GM23338 (cell line): ENCODE measurements at regions not wholly inside any gene's neighbourhood (a gene's known extent, or its start where the extent isn't known, plus 50 kb on each side); places are given as distances from the start of the nearest gene placed in this dataset.

Experiments
- ATAC-seq: fragments of 200-7000 bp; cut with Tn5 transposase; 3 replicates; pipeline ENCODE4 v1.9.1; 2020
- DNase-seq: peaks from one replicate; pipeline ENCODE4 v3.0.0-alpha.2; 2015; ENCODE audit warnings: low spot score
- H2AFZ ChIP-seq: fragments of 200-600 bp; sonication (generic); 2 replicates; pipeline ENCODE4 v1.8.0; 2016; ENCODE audit warnings: antibody characterized with exemption, mild to moderate bottlenecking, moderate library complexity
- H3F3A ChIP-seq: fragments of 200-600 bp; sonication (generic); replicated peaks from 2 replicates; pipeline ENCODE4 v1.8.0; 2017; ENCODE audit warnings: antibody characterized with exemption, mixed run types, low read depth
- H3K27ac ChIP-seq: fragments of 200-600 bp; sonication (generic); 2 replicates; pipeline ENCODE4 v1.6.1; 2016; ENCODE audit warnings: low read depth
- H3K27me3 ChIP-seq: fragments of 200-600 bp; sonication (generic); 2 replicates; pipeline ENCODE4 v1.8.0; 2016; ENCODE audit warnings: mild to moderate bottlenecking, mixed run types, moderate library complexity; ENCODE audit not compliant: insufficient read depth
- H3K36me3 ChIP-seq: fragments of 200-600 bp; sonication (generic); 2 replicates; pipeline ENCODE4 v1.8.0; 2016; ENCODE audit warnings: mild to moderate bottlenecking; ENCODE audit not compliant: insufficient read depth
- H3K4me1 ChIP-seq: fragments of 200-600 bp; sonication (generic); 2 replicates; pipeline ENCODE4 v1.8.0; 2016; ENCODE audit warnings: mild to moderate bottlenecking, moderate library complexity; ENCODE audit not compliant: insufficient read depth
- H3K4me2 ChIP-seq: fragments of 200-600 bp; sonication (generic); 2 replicates; pipeline ENCODE4 v1.7.1; 2017; ENCODE audit warnings: mixed run types
- H3K4me3 ChIP-seq: fragments of 200-600 bp; sonication (generic); 2 replicates; pipeline ENCODE4 v1.6.1; 2016; ENCODE audit warnings: mixed run types
- H3K79me2 ChIP-seq: fragments of 200-600 bp; sonication (generic); replicated peaks from 2 replicates; pipeline ENCODE4 v1.8.0; 2017; ENCODE audit warnings: mild to moderate bottlenecking; ENCODE audit not compliant: insufficient read depth
- H3K9me2 ChIP-seq: fragments of 200-600 bp; sonication (generic); 2 replicates; pipeline ENCODE4 v1.8.0; 2017; ENCODE audit not compliant: insufficient read depth
- H4K20me1 ChIP-seq: fragments of 200-600 bp; sonication (generic); replicated peaks from 2 replicates; pipeline ENCODE4 v1.8.0; 2017; ENCODE audit warnings: mild to moderate bottlenecking; ENCODE audit not compliant: insufficient read depth
- H3K27ac Mint-ChIP-seq: 2 replicates; pipeline ENCODE4 v1.8.0; 2020; ENCODE audit warnings: inconsistent platforms, mild to moderate bottlenecking, moderate library complexity, mixed read lengths
- H3K27me3 Mint-ChIP-seq: 3 replicates; pipeline ENCODE4 v1.8.0; 2022; ENCODE audit warnings: low read depth, mild to moderate bottlenecking, moderate library complexity, mixed read lengths, inconsistent platforms; ENCODE audit not compliant: insufficient read depth, poor library complexity
- H3K36me3 Mint-ChIP-seq: 3 replicates; pipeline ENCODE4 v1.8.0; 2021; ENCODE audit warnings: low read depth, mild to moderate bottlenecking, inconsistent platforms, moderate library complexity, mixed read lengths
- H3K4me1 Mint-ChIP-seq: 3 replicates; pipeline ENCODE4 v1.8.0; 2020; ENCODE audit warnings: mild to moderate bottlenecking, inconsistent platforms, mixed read lengths
- H3K4me3 Mint-ChIP-seq: 3 replicates; pipeline ENCODE4 v1.8.0; 2021; ENCODE audit warnings: moderate library complexity, mild to moderate bottlenecking, inconsistent platforms, mixed read lengths
- H3K9me3 Mint-ChIP-seq: 3 replicates; pipeline ENCODE4 v1.8.0; 2020; ENCODE audit warnings: moderate library complexity, mild to moderate bottlenecking, inconsistent platforms, mixed read lengths
- CREB1 ChIP-seq: fragments of 250-450 bp; sonication (Bioruptor Pico); IDR thresholded peaks from 2 replicates; pipeline ENCODE4 v1.5.0; 2020; ENCODE audit warnings: low read depth, mild to moderate bottlenecking, moderate library complexity
- CTCF ChIP-seq, 2 experiments: fragments of 200-600 bp in 1 of 2; sonication (generic) in 1 of 2; conservative IDR thresholded peaks; 2 replicates each; pipeline versions ENCODE4 v1.5.1 to v1.6.1; 2016 to 2017; ENCODE audit warnings: antibody characterized with exemption in 2 of 2, low read depth in 2 of 2, mild to moderate bottlenecking in 2 of 2, moderate library complexity in 1 of 2
- ETS1 ChIP-seq: IDR thresholded peaks from 2 replicates; pipeline ENCODE4 v1.6.1; 2016; ENCODE audit warnings: antibody characterized with exemption
- EZH2 ChIP-seq: fragments of 200-600 bp; sonication (generic); IDR thresholded peaks from one replicate; pipeline ENCODE4 v1.8.0; 2017; ENCODE audit warnings: antibody characterized with exemption, mild to moderate bottlenecking, low read depth; ENCODE audit not compliant: unreplicated experiment
- EZH2phosphoT487 ChIP-seq: fragments of 200-600 bp; sonication (generic); IDR thresholded peaks from one replicate; pipeline ENCODE4 v1.8.1; 2018; ENCODE audit warnings: antibody characterized with exemption; ENCODE audit not compliant: unreplicated experiment
- JUNB ChIP-seq: IDR thresholded peaks from one replicate; pipeline ENCODE4 v1.6.1; 2016; ENCODE audit warnings: antibody characterized with exemption; ENCODE audit not compliant: unreplicated experiment
- NANOG ChIP-seq: IDR thresholded peaks from 2 replicates; pipeline ENCODE4 v1.6.1; 2016; ENCODE audit warnings: antibody characterized with exemption, borderline replicate concordance
- POLR2AphosphoS5 ChIP-seq: IDR thresholded peaks from 2 replicates; pipeline ENCODE4 v1.6.1; 2016; ENCODE audit warnings: antibody characterized with exemption, low read depth
- REST ChIP-seq: IDR thresholded peaks from one replicate; pipeline ENCODE4 v1.6.1; 2018; ENCODE audit warnings: antibody characterized with exemption; ENCODE audit not compliant: unreplicated experiment
- STAT1 ChIP-seq: IDR thresholded peaks from one replicate; pipeline ENCODE4 v1.6.1; 2016; ENCODE audit warnings: antibody characterized with exemption; ENCODE audit not compliant: unreplicated experiment
- ZNF114 ChIP-seq: fragments of 250-450 bp; sonication (Bioruptor Pico); IDR thresholded peaks from 2 replicates; pipeline ENCODE4 v1.5.0; 2020; ENCODE audit warnings: mild to moderate bottlenecking, moderate library complexity
- ZNF331 ChIP-seq: fragments of 250-450 bp; sonication (Bioruptor Pico); IDR thresholded peaks from 2 replicates; pipeline ENCODE4 v1.5.0; 2020; ENCODE audit warnings: low read depth, mild to moderate bottlenecking, moderate library complexity
- ZNF462 ChIP-seq: fragments of 250-450 bp; sonication (Bioruptor Pico); IDR thresholded peaks from 2 replicates; pipeline ENCODE4 v1.5.0; 2020; ENCODE audit warnings: mild to moderate bottlenecking, moderate library complexity

- no peak for TF ChIP-seq STAT1
- TF ChIP-seq NANOG: no peak
- TF ChIP-seq ETS1: no peak
- TF ChIP-seq EZH2phosphoT487: no peak
- no peak for TF ChIP-seq EZH2
- TF ChIP-seq POLR2AphosphoS5: no peak
- TF ChIP-seq JUNB: no peak
- no peak for TF ChIP-seq ZNF114 (CRISPR knock-in tag)
- TF ChIP-seq ZNF331 (CRISPR knock-in tag): no peak
- TF ChIP-seq ZNF462 (CRISPR knock-in tag): no peak
- no peak for TF ChIP-seq CTCF (conservative IDR thresholded peaks at IDR 0.05; ENCODE audit: low read depth in 2 of 2)
- TF ChIP-seq REST: no peak
- TF ChIP-seq CREB1 (CRISPR knock-in tag): no peak
- no peak overlapping the region for H3K27ac Mint-ChIP-seq
Measured at GRCh38 chr10:23820792-23821191, 381.9 kb downstream of the OTUD1 start.

More at GRCh38 chr10:23820792-23821191, 381.9 kb downstream of the OTUD1 start:
- no peaks in the 10 kb centered on the region for H3K27me3 ChIP-seq
- no peaks in the 10 kb centered on the region for H3K9me2 ChIP-seq
- Mint-ChIP-seq H3K9me3 (no peaks in the 10 kb centered on the region), H3K4me3 (no peak overlapping the region), H3K4me1 (peaks cover 10% of the 10 kb centered on the region), H3K36me3 (no peaks in the 10 kb centered on the region), H3K27me3 (peaks cover 2% of the 10 kb centered on the region)
- H4K20me1 ChIP-seq: no peaks in the 10 kb centered on the region
- H3K79me2 ChIP-seq: no peaks in the 10 kb centered on the region
- no peak for DNase-seq
- H3K4me2 ChIP-seq: no peak overlapping the region
- no peak for ATAC-seq
- H3K4me3 ChIP-seq: no peak overlapping the region
- no peak overlapping the region for H3K27ac ChIP-seq
- H2AFZ ChIP-seq: no peak overlapping the region
- H3F3A ChIP-seq: no peaks in the 10 kb centered on the region
- peaks cover 6% of the 10 kb centered on the region for H3K4me1 ChIP-seq
- H3K36me3 ChIP-seq: no peaks in the 10 kb centered on the region
